PC-9 (cell line): ENCODE measurements at regions not wholly inside any gene's neighbourhood (a gene's known extent, or its start where the extent isn't known, plus 50 kb on each side); places are given as distances from the start of the nearest gene placed in this dataset.

Experiments used
- EZH2 ChIP-seq: fragments of 200-600 bp; sonication (generic); IDR thresholded peaks from 2 replicates; pipeline ENCODE4 v1.8.0; 2017; ENCODE audit warnings: antibody characterized with exemption, low read depth
- TF ChIP-seq, protein P1 (sequence below): fragments of 200-600 bp; sonication (generic); conservative IDR thresholded peaks from 2 replicates; pipeline ENCODE4 v1.6.1; 2017; ENCODE audit warnings: mixed run types, antibody characterized with exemption, mild to moderate bottlenecking, moderate library complexity

DNA sequence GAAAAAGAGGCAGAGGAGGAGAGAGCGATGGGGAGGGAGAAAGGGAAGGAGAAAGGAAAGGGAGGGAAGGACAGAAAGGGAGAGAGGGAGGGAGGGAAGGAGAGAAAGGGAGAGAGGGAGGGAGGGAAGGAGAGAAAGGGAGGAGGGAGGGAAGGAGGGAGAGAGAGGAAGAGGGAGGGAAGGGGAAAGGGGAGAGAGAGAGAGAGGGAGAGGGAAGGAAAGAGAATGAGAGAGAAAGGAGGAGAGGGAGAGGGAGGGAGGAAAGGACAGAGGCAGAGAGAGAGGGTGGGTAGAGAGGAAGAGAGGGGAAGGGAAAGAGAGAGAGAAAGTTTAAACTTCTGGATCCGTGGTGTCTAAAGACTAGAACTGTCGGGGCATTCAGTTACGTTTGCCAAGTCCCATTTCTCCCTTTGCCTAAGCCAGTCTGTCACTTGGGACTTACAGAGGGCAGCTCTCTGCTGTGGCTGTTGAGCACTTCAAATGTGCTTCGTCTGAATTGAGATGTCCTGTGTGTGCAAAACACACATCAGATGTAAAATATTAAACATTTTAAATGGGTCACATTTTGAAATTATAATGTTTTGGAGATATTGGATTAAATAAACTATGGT, 62.6 kb downstream of the PLXNA1 start:
- TF ChIP-seq, protein P1, sequence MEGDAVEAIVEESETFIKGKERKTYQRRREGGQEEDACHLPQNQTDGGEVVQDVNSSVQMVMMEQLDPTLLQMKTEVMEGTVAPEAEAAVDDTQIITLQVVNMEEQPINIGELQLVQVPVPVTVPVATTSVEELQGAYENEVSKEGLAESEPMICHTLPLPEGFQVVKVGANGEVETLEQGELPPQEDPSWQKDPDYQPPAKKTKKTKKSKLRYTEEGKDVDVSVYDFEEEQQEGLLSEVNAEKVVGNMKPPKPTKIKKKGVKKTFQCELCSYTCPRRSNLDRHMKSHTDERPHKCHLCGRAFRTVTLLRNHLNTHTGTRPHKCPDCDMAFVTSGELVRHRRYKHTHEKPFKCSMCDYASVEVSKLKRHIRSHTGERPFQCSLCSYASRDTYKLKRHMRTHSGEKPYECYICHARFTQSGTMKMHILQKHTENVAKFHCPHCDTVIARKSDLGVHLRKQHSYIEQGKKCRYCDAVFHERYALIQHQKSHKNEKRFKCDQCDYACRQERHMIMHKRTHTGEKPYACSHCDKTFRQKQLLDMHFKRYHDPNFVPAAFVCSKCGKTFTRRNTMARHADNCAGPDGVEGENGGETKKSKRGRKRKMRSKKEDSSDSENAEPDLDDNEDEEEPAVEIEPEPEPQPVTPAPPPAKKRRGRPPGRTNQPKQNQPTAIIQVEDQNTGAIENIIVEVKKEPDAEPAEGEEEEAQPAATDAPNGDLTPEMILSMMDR: no peak
- TF ChIP-seq EZH2: no peak
